GM21723 (cell line): ENCODE measurements at regions not wholly inside any gene's neighbourhood (a gene's known extent, or its start where the extent isn't known, plus 50 kb on each side); places are given as distances from the start of the nearest gene placed in this dataset.
"Not testable (repeated sequence)": the region's sequence is repeated elsewhere in the genome, so short reads cannot be mapped to it uniquely, and the experiment has no call there.

Experiments used
- ATAC-seq: cut with Tn5 transposase; IDR thresholded peaks from one replicate; pipeline ENCODE4 v1.9.1; 2021; ENCODE audit warnings: mild to moderate bottlenecking, moderate library complexity; ENCODE audit not compliant: unreplicated experiment

GRCh38 chr10:23493711-23494110 is 54.8 kb downstream of the OTUD1 start:
- ATAC-seq: no peak

GRCh38 chr10:23496727-23497126 is 57.9 kb downstream of the OTUD1 start:
- no peak for ATAC-seq

- no peak for ATAC-seq
Measured at GRCh38 chr10:23499372-23500132, 60.7 kb downstream of the OTUD1 start.

GRCh38 chr10:23505797-23506465 is 67.1 kb downstream of the OTUD1 start:
- no peak for ATAC-seq

GRCh38 chr10:23512355-23513058 is 73.6 kb downstream of the OTUD1 start:
- ATAC-seq: no peak

GRCh38 chr10:23513621-23514020 is 74.7 kb downstream of the OTUD1 start:
- ATAC-seq: not testable (repeated sequence)

GRCh38 chr10:23514321-23514720 is 75.4 kb downstream of the OTUD1 start:
- ATAC-seq: no peak

- ATAC-seq: no peak
Measured at GRCh38 chr10:23516530-23516929, 77.7 kb downstream of the OTUD1 start.

GRCh38 chr10:23517155-23517554 is 78.3 kb downstream of the OTUD1 start:
- no peak for ATAC-seq

- no peak for ATAC-seq
Measured at GRCh38 chr10:23521735-23522134, 82.9 kb downstream of the OTUD1 start.

GRCh38 chr10:23522345-23522744 is 83.5 kb downstream of the OTUD1 start:
- no peak for ATAC-seq

GRCh38 chr10:23523251-23523650 is 84.4 kb downstream of the OTUD1 start:
- ATAC-seq: no peak

- ATAC-seq: no peak
Measured at GRCh38 chr10:23525406-23525805, 86.5 kb downstream of the OTUD1 start.

GRCh38 chr10:23528419-23528818 is 89.5 kb downstream of the OTUD1 start:
- ATAC-seq: no peak

GRCh38 chr10:23529625-23530024 is 90.8 kb downstream of the OTUD1 start:
- no peak for ATAC-seq

GRCh38 chr10:23530079-23530478 is 91.2 kb downstream of the OTUD1 start:
- ATAC-seq: no peak

- no peak for ATAC-seq
Measured at GRCh38 chr10:23533212-23533611, 94.3 kb downstream of the OTUD1 start.

- ATAC-seq: no peak
Measured at GRCh38 chr10:23534326-23534725, 95.5 kb downstream of the OTUD1 start.

GRCh38 chr10:23534761-23535160 is 95.9 kb downstream of the OTUD1 start:
- no peak for ATAC-seq

- no peak for ATAC-seq
Measured at GRCh38 chr10:23535381-23535780, 96.5 kb downstream of the OTUD1 start.

GRCh38 chr10:23538968-23539367 is 100.1 kb downstream of the OTUD1 start:
- no peak for ATAC-seq
